ENCODE measurements at regions not wholly inside any gene's neighbourhood (a gene's known extent, or its start where the extent isn't known, plus 50 kb on each side); places are given as distances from the start of the nearest gene placed in this dataset.
"Not testable (repeated sequence)": the region's sequence is repeated elsewhere in the genome, so short reads cannot be mapped to it uniquely, and the experiment has no call there.

DNA sequence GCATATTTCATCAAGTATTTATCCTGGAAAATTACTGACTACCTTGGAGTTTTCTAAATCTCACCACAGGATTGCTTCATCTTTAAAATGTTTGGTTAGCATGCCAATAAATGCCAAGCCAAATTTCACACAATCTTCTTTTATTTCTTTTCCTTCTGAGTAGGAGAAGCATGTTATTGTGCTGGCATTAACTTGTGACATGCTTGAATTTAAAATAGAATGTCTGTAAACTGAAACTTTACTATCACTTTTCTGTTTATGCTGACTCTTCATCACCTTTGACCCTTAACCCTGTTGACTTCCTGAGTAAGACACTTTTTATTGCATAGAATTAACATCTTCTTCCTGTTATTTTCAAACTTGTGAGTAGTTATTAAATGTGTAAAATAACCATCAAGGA is 56.2 kb upstream of the LRRTM4 start:
- no peak overlapping the region for H2BK15ac ChIP-seq (replicated peaks; ENCODE audit: low read depth)
- no peaks in the 10 kb centered on the region for H3K27me3 ChIP-seq (ENCODE audit: insufficient read depth, low read length, poor library complexity)
- no peak overlapping the region for H3K9ac ChIP-seq (ENCODE audit: low read length)
- no peak for DNase-seq
- no peak overlapping the region for H4K5ac ChIP-seq (ENCODE audit: low read length)
- no peak overlapping the region for H3K56ac ChIP-seq (ENCODE audit: low read length)
- no peak overlapping the region for H2AK5ac ChIP-seq (ENCODE audit: low read length)
- no peak overlapping the region for H3K23ac ChIP-seq (ENCODE audit: low read length)
- no peaks in the 10 kb centered on the region for H3K4me1 ChIP-seq (ENCODE audit: control insufficient read depth, low read depth, low read length)
- no peak overlapping the region for H3K4me2 ChIP-seq (ENCODE audit: low read length)
- H3K27ac ChIP-seq (ENCODE audit: low read depth, low read length), result no peak overlapping the region
- H2BK5ac ChIP-seq (ENCODE audit: low read length), result no peak overlapping the region
- H3K36me3 ChIP-seq (ENCODE audit: control insufficient read depth, insufficient read depth, low read length), result no peaks in the 10 kb centered on the region
- no peak overlapping the region for H2BK120ac ChIP-seq (ENCODE audit: low read depth, low read length)
- no peak overlapping the region for H3K4me3 ChIP-seq (ENCODE audit: low read length)
- no peak overlapping the region for H3K18ac ChIP-seq (ENCODE audit: low read length)
- no peak overlapping the region for H4K8ac ChIP-seq (ENCODE audit: low read depth, low read length)
- H3K79me2 ChIP-seq (ENCODE audit: control insufficient read depth, insufficient read depth, low read length), result no peaks in the 10 kb centered on the region
- H3K79me1 ChIP-seq (ENCODE audit: low read length), result no peaks in the 10 kb centered on the region
- H3K4ac ChIP-seq (ENCODE audit: low read depth, low read length), result no peak overlapping the region

GRCh38 chr2:77579076-77579769 is 57.0 kb upstream of the LRRTM4 start:
- no peak overlapping the region for H3K4me2 ChIP-seq (ENCODE audit: low read length)
- no peak overlapping the region for H2BK5ac ChIP-seq (ENCODE audit: low read length)
- no peaks in the 10 kb centered on the region for H3K79me1 ChIP-seq (ENCODE audit: low read length)
- H3K56ac ChIP-seq (ENCODE audit: low read length), result no peak overlapping the region
- H3K9ac ChIP-seq (ENCODE audit: low read length), result no peak overlapping the region
- no peaks in the 10 kb centered on the region for H3K36me3 ChIP-seq (ENCODE audit: control insufficient read depth, insufficient read depth, low read length)
- no peaks in the 10 kb centered on the region for H3K79me2 ChIP-seq (ENCODE audit: control insufficient read depth, insufficient read depth, low read length)
- no peak overlapping the region for H3K4ac ChIP-seq (ENCODE audit: low read depth, low read length)
- H3K27ac ChIP-seq (ENCODE audit: low read depth, low read length), result no peak overlapping the region
- H2AK5ac ChIP-seq (ENCODE audit: low read length), result no peak overlapping the region
- no peak overlapping the region for H3K4me3 ChIP-seq (ENCODE audit: low read length)
- H4K8ac ChIP-seq (ENCODE audit: low read depth, low read length), result no peak overlapping the region
- no peak overlapping the region for H2BK120ac ChIP-seq (ENCODE audit: low read depth, low read length)
- no peaks in the 10 kb centered on the region for H3K27me3 ChIP-seq (ENCODE audit: insufficient read depth, low read length, poor library complexity)
- no CpG with 5 or more reads among the region's 3 CpGs for WGBS (ENCODE audit: extremely low coverage, insufficient coverage, low lambda C conversion rate)
- no peak overlapping the region for H2BK15ac ChIP-seq (replicated peaks; ENCODE audit: low read depth)
- H3K18ac ChIP-seq (ENCODE audit: low read length), result no peak overlapping the region
- DNase-seq, result no peak
- no peaks in the 10 kb centered on the region for H3K4me1 ChIP-seq (ENCODE audit: control insufficient read depth, low read depth, low read length)
- H3K23ac ChIP-seq (ENCODE audit: low read length), result no peak overlapping the region
- H4K5ac ChIP-seq (ENCODE audit: low read length), result no peak overlapping the region

GRCh38 chr2:77588438-77588837 is 66.3 kb upstream of the LRRTM4 start:
- no CpG with 5 or more reads among the region's 3 CpGs for WGBS (ENCODE audit: extremely low coverage, insufficient coverage, low lambda C conversion rate)
- Histone ChIP-seq H3K36me3 (ENCODE audit: control insufficient read depth, insufficient read depth, low read length) (no peaks in the 10 kb centered on the region), H3K27ac (ENCODE audit: low read depth, low read length) (no peak overlapping the region), H4K5ac (ENCODE audit: low read length) (no peak overlapping the region), H2BK120ac (ENCODE audit: low read depth, low read length) (no peak overlapping the region), H3K9ac (ENCODE audit: low read length) (no peak overlapping the region), H3K23ac (ENCODE audit: low read length) (no peak overlapping the region), H3K18ac (ENCODE audit: low read length) (no peak overlapping the region), H2BK15ac (replicated peaks; ENCODE audit: low read depth) (no peak overlapping the region), H3K4ac (ENCODE audit: low read depth, low read length) (no peak overlapping the region), H2AK5ac (ENCODE audit: low read length) (no peak overlapping the region), H3K79me1 (ENCODE audit: low read length) (no peaks in the 10 kb centered on the region), H3K56ac (ENCODE audit: low read length) (no peak overlapping the region), H4K8ac (ENCODE audit: low read depth, low read length) (no peak overlapping the region), H2BK5ac (ENCODE audit: low read length) (no peak overlapping the region), H3K4me1 (ENCODE audit: control insufficient read depth, low read depth, low read length) (no peaks in the 10 kb centered on the region), H3K79me2 (ENCODE audit: control insufficient read depth, insufficient read depth, low read length) (no peaks in the 10 kb centered on the region), H3K4me2 (ENCODE audit: low read length) (no peak overlapping the region), H3K27me3 (ENCODE audit: insufficient read depth, low read length, poor library complexity) (no peaks in the 10 kb centered on the region), H3K4me3 (ENCODE audit: low read length) (no peak overlapping the region)
- no peak for DNase-seq

DNA sequence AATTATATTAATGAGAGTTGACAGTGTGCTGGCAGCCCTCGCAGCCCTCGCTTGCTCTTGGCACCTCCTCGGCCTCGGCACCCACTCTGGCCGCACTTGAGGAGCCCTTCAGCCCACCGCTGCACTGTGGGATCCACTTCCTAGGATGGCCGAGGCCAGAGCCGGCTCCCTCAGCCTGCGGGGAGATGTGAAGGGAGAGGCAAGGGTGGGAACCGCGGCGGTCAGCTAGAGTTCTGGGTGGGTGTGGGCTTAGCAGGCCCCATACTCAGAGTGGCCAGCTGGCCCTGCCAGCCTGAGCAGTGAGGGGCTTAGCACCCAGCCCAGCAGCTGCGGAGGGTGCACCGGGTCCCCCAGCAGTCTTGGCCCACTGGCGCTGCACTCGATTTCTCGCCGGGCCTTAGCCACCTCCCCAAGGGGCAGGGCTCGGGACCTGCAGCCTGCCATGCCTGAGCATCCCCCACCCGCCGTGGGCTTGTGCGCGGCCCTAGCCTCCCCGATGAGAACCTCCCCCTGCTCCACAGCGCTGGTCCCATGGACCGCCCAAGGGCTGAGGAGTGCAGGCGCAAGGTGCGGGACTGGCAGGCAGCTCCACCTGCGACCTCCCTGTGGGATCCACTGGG is 68.2 kb upstream of the LRRTM4 start:
- H3K56ac ChIP-seq (ENCODE audit: low read length), result no peak overlapping the region
- H3K4me2 ChIP-seq (ENCODE audit: low read length), result no peak overlapping the region
- no peaks in the 10 kb centered on the region for H3K36me3 ChIP-seq (ENCODE audit: control insufficient read depth, insufficient read depth, low read length)
- no peak overlapping the region for H4K5ac ChIP-seq (ENCODE audit: low read length)
- H4K8ac ChIP-seq (ENCODE audit: low read depth, low read length), result no peak overlapping the region
- H2BK120ac ChIP-seq (ENCODE audit: low read depth, low read length), result no peak overlapping the region
- no peak overlapping the region for H2BK5ac ChIP-seq (ENCODE audit: low read length)
- no peak overlapping the region for H3K9ac ChIP-seq (ENCODE audit: low read length)
- H3K27ac ChIP-seq (ENCODE audit: low read depth, low read length), result no peak overlapping the region
- H3K79me2 ChIP-seq (ENCODE audit: control insufficient read depth, insufficient read depth, low read length), result no peaks in the 10 kb centered on the region
- no peak overlapping the region for H3K4me3 ChIP-seq (ENCODE audit: low read length)
- no peak overlapping the region for H3K18ac ChIP-seq (ENCODE audit: low read length)
- no peak overlapping the region for H3K4ac ChIP-seq (ENCODE audit: low read depth, low read length)
- no peak overlapping the region for H2BK15ac ChIP-seq (replicated peaks; ENCODE audit: low read depth)
- no peaks in the 10 kb centered on the region for H3K4me1 ChIP-seq (ENCODE audit: control insufficient read depth, low read depth, low read length)
- no peaks in the 10 kb centered on the region for H3K27me3 ChIP-seq (ENCODE audit: insufficient read depth, low read length, poor library complexity)
- H3K23ac ChIP-seq (ENCODE audit: low read length), result no peak overlapping the region
- H2AK5ac ChIP-seq (ENCODE audit: low read length), result no peak overlapping the region
- no peaks in the 10 kb centered on the region for H3K79me1 ChIP-seq (ENCODE audit: low read length)
- no CpG with 5 or more reads among the region's 29 CpGs for WGBS (ENCODE audit: extremely low coverage, insufficient coverage, low lambda C conversion rate)
- DNase-seq, result no peak

- not testable (repeated sequence) for H3K4ac ChIP-seq (ENCODE audit: low read depth, low read length); H3K4me1 ChIP-seq (ENCODE audit: control insufficient read depth, low read depth, low read length); H3K27ac ChIP-seq (ENCODE audit: low read depth, low read length); H4K8ac ChIP-seq (ENCODE audit: low read depth, low read length); H3K27me3 ChIP-seq (ENCODE audit: insufficient read depth, low read length, poor library complexity); H3K9ac ChIP-seq (ENCODE audit: low read length); H3K4me2 ChIP-seq (ENCODE audit: low read length); H4K5ac ChIP-seq (ENCODE audit: low read length); H2AK5ac ChIP-seq (ENCODE audit: low read length); H3K4me3 ChIP-seq (ENCODE audit: low read length); H3K23ac ChIP-seq (ENCODE audit: low read length); H2BK120ac ChIP-seq (ENCODE audit: low read depth, low read length); H2BK15ac ChIP-seq (replicated peaks; ENCODE audit: low read depth); H2BK5ac ChIP-seq (ENCODE audit: low read length); H3K79me1 ChIP-seq (ENCODE audit: low read length); H3K18ac ChIP-seq (ENCODE audit: low read length); H3K36me3 ChIP-seq (ENCODE audit: control insufficient read depth, insufficient read depth, low read length); H3K56ac ChIP-seq (ENCODE audit: low read length); H3K79me2 ChIP-seq (ENCODE audit: control insufficient read depth, insufficient read depth, low read length)
- WGBS (ENCODE audit: extremely low coverage, insufficient coverage, low lambda C conversion rate), result no CpG with 5 or more reads among the region's 24 CpGs
- DNase-seq, result peak; percentile 30
These were observed 70.8 kb upstream of the LRRTM4 start for GRCh38 chr2:77592955-77593354.

- no CpG with 5 or more reads among the region's 1 CpG for WGBS (ENCODE audit: extremely low coverage, insufficient coverage, low lambda C conversion rate)
- Histone ChIP-seq H4K5ac (ENCODE audit: low read length) (no peak overlapping the region), H3K27ac (ENCODE audit: low read depth, low read length) (no peak overlapping the region), H3K79me2 (ENCODE audit: control insufficient read depth, insufficient read depth, low read length) (no peaks in the 10 kb centered on the region), H3K9ac (ENCODE audit: low read length) (no peak overlapping the region), H3K4me3 (ENCODE audit: low read length) (no peak overlapping the region), H2BK15ac (replicated peaks; ENCODE audit: low read depth) (no peak overlapping the region), H3K4ac (ENCODE audit: low read depth, low read length) (no peak overlapping the region), H2BK5ac (ENCODE audit: low read length) (no peak overlapping the region), H3K23ac (ENCODE audit: low read length) (no peak overlapping the region), H3K36me3 (ENCODE audit: control insufficient read depth, insufficient read depth, low read length) (no peaks in the 10 kb centered on the region), H2BK120ac (ENCODE audit: low read depth, low read length) (no peak overlapping the region), H3K4me2 (ENCODE audit: low read length) (no peak overlapping the region), H4K8ac (ENCODE audit: low read depth, low read length) (no peak overlapping the region), H3K79me1 (ENCODE audit: low read length) (no peaks in the 10 kb centered on the region), H3K18ac (ENCODE audit: low read length) (no peak overlapping the region), H2AK5ac (ENCODE audit: low read length) (no peak overlapping the region), H3K4me1 (ENCODE audit: control insufficient read depth, low read depth, low read length) (no peaks in the 10 kb centered on the region), H3K56ac (ENCODE audit: low read length) (no peak overlapping the region), H3K27me3 (ENCODE audit: insufficient read depth, low read length, poor library complexity) (no peaks in the 10 kb centered on the region)
- no peak for DNase-seq
These were observed 80.6 kb upstream of the LRRTM4 start for GRCh38 chr2:77602771-77603170.
